ENCODE measurements at regions not wholly inside any gene's neighbourhood (a gene's known extent, or its start where the extent isn't known, plus 50 kb on each side); places are given as distances from the start of the nearest gene placed in this dataset.

- Histone ChIP-seq H3K36me3 (no peaks in the 10 kb centered on the region), H3K27ac (no peak overlapping the region), H3K4me3 (no peak overlapping the region), H3K4me1 (no peaks in the 10 kb centered on the region), H3K27me3 (no peaks in the 10 kb centered on the region), H3K9me3 (no peaks in the 10 kb centered on the region)
- intact Hi-C loops (cut with DNase I; ENCODE audit: low total_unique reads), result no loop called here
- DNase-seq, result no peak
- TF ChIP-seq POLR2A (IDR thresholded peaks at IDR 0.05) (no peak), CTCF (IDR thresholded peaks at IDR 0.05) (no peak)
Observed at GRCh38 chr2:18490901-18491300, 69.6 kb downstream of the RDH14 start.

GRCh38 chr2:18487106-18487913, 73.1 kb downstream of the RDH14 start:
- intact Hi-C loops (cut with DNase I; ENCODE audit: low total_unique reads), result no loop called here
- no peak overlapping the region for H3K27ac ChIP-seq
- no peak overlapping the region for H3K4me3 ChIP-seq
- DNase-seq, result no peak
- no peaks in the 10 kb centered on the region for H3K9me3 ChIP-seq
- TF ChIP-seq CTCF (IDR thresholded peaks at IDR 0.05) (no peak), POLR2A (IDR thresholded peaks at IDR 0.05) (no peak)
- no peaks in the 10 kb centered on the region for H3K4me1 ChIP-seq
- no peaks in the 10 kb centered on the region for H3K27me3 ChIP-seq
- no peaks in the 10 kb centered on the region for H3K36me3 ChIP-seq

GRCh38 chr2:18484625-18485024, 75.8 kb downstream of the RDH14 start:
- H3K9me3 ChIP-seq, result no peaks in the 10 kb centered on the region
- no peak for DNase-seq
- no peaks in the 10 kb centered on the region for H3K36me3 ChIP-seq
- no peaks in the 10 kb centered on the region for H3K27me3 ChIP-seq
- H3K4me1 ChIP-seq, result no peaks in the 10 kb centered on the region
- intact Hi-C loops (cut with DNase I; ENCODE audit: low total_unique reads), result no loop called here
- no peak for TF ChIP-seq POLR2A (IDR thresholded peaks at IDR 0.05)
- no peak for TF ChIP-seq CTCF (IDR thresholded peaks at IDR 0.05)
- H3K4me3 ChIP-seq, result no peak overlapping the region
- no peak overlapping the region for H3K27ac ChIP-seq

GRCh38 chr2:18483896-18484295, 76.6 kb downstream of the RDH14 start:
- no peak for DNase-seq
- Histone ChIP-seq H3K9me3 (no peaks in the 10 kb centered on the region), H3K4me3 (no peak overlapping the region), H3K4me1 (no peaks in the 10 kb centered on the region), H3K27ac (no peak overlapping the region), H3K36me3 (no peaks in the 10 kb centered on the region), H3K27me3 (no peaks in the 10 kb centered on the region)
- intact Hi-C loops (cut with DNase I; ENCODE audit: low total_unique reads), result no loop called here
- TF ChIP-seq CTCF (IDR thresholded peaks at IDR 0.05), result no peak
- TF ChIP-seq POLR2A (IDR thresholded peaks at IDR 0.05), result no peak

GRCh38 chr2:18482666-18483065, 77.8 kb downstream of the RDH14 start:
- no peaks in the 10 kb centered on the region for H3K4me1 ChIP-seq
- DNase-seq, result no peak
- no peak overlapping the region for H3K27ac ChIP-seq
- no peaks in the 10 kb centered on the region for H3K27me3 ChIP-seq
- TF ChIP-seq CTCF (IDR thresholded peaks at IDR 0.05), result no peak
- H3K4me3 ChIP-seq, result no peak overlapping the region
- intact Hi-C loops (cut with DNase I; ENCODE audit: low total_unique reads), result no loop called here
- H3K36me3 ChIP-seq, result no peaks in the 10 kb centered on the region
- no peaks in the 10 kb centered on the region for H3K9me3 ChIP-seq
